SK-N-SH treated with all-trans-retinoic acid at 6 μM for 48 hours (cell line): ENCODE measurements at regions not wholly inside any gene's neighbourhood (a gene's known extent, or its start where the extent isn't known, plus 50 kb on each side); places are given as distances from the start of the nearest gene placed in this dataset.

ENCODE experiments used
- ATAC-seq: fragments of 200-7000 bp; cut with Tn5 transposase; 3 replicates; pipeline ENCODE4 v1.9.1; 2020; ENCODE audit warnings: mild to moderate bottlenecking, moderate library complexity
- ARNTL ChIP-seq: fragments of 450-650 bp; formaldehyde crosslinking; IDR thresholded peaks from 2 replicates; pipeline ENCODE4 v1.5.0; 2020; ENCODE audit warnings: low read depth, mild to moderate bottlenecking, moderate library complexity, borderline replicate concordance
- BACH2 ChIP-seq: fragments of 250-450 bp; sonication (Bioruptor Pico); IDR thresholded peaks from 2 replicates; pipeline ENCODE4 v1.9.0; 2021; ENCODE audit warnings: mild to moderate bottlenecking, borderline replicate concordance
- CREB5 ChIP-seq: fragments of 250-450 bp; sonication (Bioruptor Pico); IDR thresholded peaks from 2 replicates; pipeline ENCODE4 v1.5.1; 2020; ENCODE audit warnings: low read depth, mild to moderate bottlenecking, moderate library complexity
- CSDC2 ChIP-seq: fragments of 250-450 bp; sonication (Bioruptor Pico); IDR thresholded peaks from 2 replicates; pipeline ENCODE4 v1.5.0; 2020; ENCODE audit warnings: mild to moderate bottlenecking, moderate library complexity
- ESRRG ChIP-seq: fragments of 250-450 bp; sonication (Bioruptor Pico); IDR thresholded peaks from 2 replicates; pipeline ENCODE4 v1.6.1; 2021; ENCODE audit warnings: mild to moderate bottlenecking
- GLIS3 ChIP-seq: fragments of 250-450 bp; sonication (Bioruptor Pico); IDR thresholded peaks from 2 replicates; pipeline ENCODE4 v1.5.0; 2020; ENCODE audit warnings: mild to moderate bottlenecking, moderate library complexity
- ISL1 ChIP-seq: fragments of 250-450 bp; sonication (Bioruptor Pico); IDR thresholded peaks from 2 replicates; pipeline ENCODE4 v2.1.2; 2022; ENCODE audit warnings: mild to moderate bottlenecking, moderate library complexity
- POU6F1 ChIP-seq: fragments of 250-450 bp; sonication (Bioruptor Pico); IDR thresholded peaks from 2 replicates; pipeline ENCODE4 v1.8.0; 2021; ENCODE audit warnings: low read depth, mild to moderate bottlenecking, moderate library complexity, borderline replicate concordance
- PPARA ChIP-seq: fragments of 250-450 bp; sonication (Bioruptor Pico); IDR thresholded peaks from 2 replicates; pipeline ENCODE4 v1.5.0; 2020; ENCODE audit warnings: mild to moderate bottlenecking, borderline replicate concordance
- RARB ChIP-seq: fragments of 250-450 bp; sonication (Bioruptor Pico); IDR thresholded peaks from 2 replicates; pipeline ENCODE4 v1.8.0; 2021; ENCODE audit warnings: mild to moderate bottlenecking, moderate library complexity
- SNAI2 ChIP-seq: fragments of 250-450 bp; sonication (Bioruptor Pico); IDR thresholded peaks from 2 replicates; pipeline ENCODE4 v1.5.0; 2020; ENCODE audit warnings: mild to moderate bottlenecking, moderate library complexity
- TCF4 ChIP-seq: fragments of 250-450 bp; sonication (Bioruptor Pico); IDR thresholded peaks from 2 replicates; pipeline ENCODE4 v1.8.0; 2021; ENCODE audit warnings: mild to moderate bottlenecking, moderate library complexity, borderline replicate concordance
- TOX ChIP-seq: fragments of 250-450 bp; sonication (Bioruptor Pico); IDR thresholded peaks from 2 replicates; pipeline ENCODE4 v1.8.0; 2021; ENCODE audit warnings: mild to moderate bottlenecking, moderate library complexity, borderline replicate concordance
- ZC3H10 ChIP-seq: fragments of 250-450 bp; sonication (Bioruptor Pico); IDR thresholded peaks from 2 replicates; pipeline ENCODE4 v1.5.1; 2021; ENCODE audit warnings: mild to moderate bottlenecking, moderate library complexity
- ZFP3 ChIP-seq: fragments of 250-450 bp; sonication (Bioruptor Pico); IDR thresholded peaks from 2 replicates; pipeline ENCODE4 v1.5.0; 2020; ENCODE audit warnings: mild to moderate bottlenecking, moderate library complexity
- ZNF565 ChIP-seq: fragments of 450-650 bp; formaldehyde crosslinking; conservative IDR thresholded peaks from 2 replicates; pipeline ENCODE4 v1.5.0; 2020; ENCODE audit warnings: low read depth, mild to moderate bottlenecking, moderate library complexity
- ZNF70 ChIP-seq: fragments of 450-650 bp; formaldehyde crosslinking; IDR thresholded peaks from 2 replicates; pipeline ENCODE4 v1.5.0; 2020; ENCODE audit warnings: mild to moderate bottlenecking, moderate library complexity
- ZNF8 ChIP-seq: fragments of 450-650 bp; formaldehyde crosslinking; IDR thresholded peaks from 2 replicates; pipeline ENCODE4 v1.5.0; 2020; ENCODE audit warnings: mild to moderate bottlenecking, moderate library complexity
- TF ChIP-seq, protein P1 (sequence below): fragments of 250-450 bp; sonication (Bioruptor Pico); IDR thresholded peaks from 2 replicates; pipeline ENCODE4 v1.5.0; 2020; ENCODE audit warnings: mild to moderate bottlenecking, moderate library complexity
- TF ChIP-seq, protein P2 (sequence below): fragments of 250-450 bp; sonication (Bioruptor Pico); IDR thresholded peaks from 2 replicates; pipeline ENCODE4 v1.8.0; 2020; ENCODE audit warnings: mild to moderate bottlenecking, moderate library complexity, borderline replicate concordance

DNA sequence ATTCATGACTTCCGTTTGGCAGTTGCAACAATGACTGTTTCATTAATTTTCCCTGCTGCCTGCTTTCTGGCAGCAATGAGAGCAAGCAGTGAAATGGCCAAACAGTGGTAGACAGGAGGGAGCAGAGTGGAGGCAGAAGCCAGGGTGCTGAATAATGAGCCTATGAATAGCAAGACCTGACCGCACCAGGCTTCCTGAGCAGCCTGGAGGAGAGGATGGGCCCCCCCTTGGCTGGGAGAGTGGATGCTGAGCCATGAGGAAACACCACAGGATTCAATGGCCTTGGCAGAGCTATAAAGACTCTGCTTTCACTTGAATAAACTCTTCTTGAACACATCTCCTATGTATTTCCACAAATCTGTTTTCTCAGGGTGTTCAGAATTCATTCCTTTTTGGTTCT, 68.1 kb upstream of the SNRPB2 start:
- TF ChIP-seq TCF4 (CRISPR knock-in tag) (no peak), SNAI2 (CRISPR knock-in tag) (no peak), ISL1 (no peak), ZFP3 (no peak), ZC3H10 (CRISPR knock-in tag) (no peak), BACH2 (no peak), ZNF8 (CRISPR knock-in tag) (no peak), ZNF70 (CRISPR knock-in tag) (no peak), RARB (CRISPR knock-in tag) (no peak), ESRRG (CRISPR knock-in tag) (no peak)
- ATAC-seq: no peak

GRCh38 chr20:16654858-16655535, 74.8 kb upstream of the SNRPB2 start:
- TF ChIP-seq PPARA (CRISPR knock-in tag): no peak
- TF ChIP-seq, protein P1, sequence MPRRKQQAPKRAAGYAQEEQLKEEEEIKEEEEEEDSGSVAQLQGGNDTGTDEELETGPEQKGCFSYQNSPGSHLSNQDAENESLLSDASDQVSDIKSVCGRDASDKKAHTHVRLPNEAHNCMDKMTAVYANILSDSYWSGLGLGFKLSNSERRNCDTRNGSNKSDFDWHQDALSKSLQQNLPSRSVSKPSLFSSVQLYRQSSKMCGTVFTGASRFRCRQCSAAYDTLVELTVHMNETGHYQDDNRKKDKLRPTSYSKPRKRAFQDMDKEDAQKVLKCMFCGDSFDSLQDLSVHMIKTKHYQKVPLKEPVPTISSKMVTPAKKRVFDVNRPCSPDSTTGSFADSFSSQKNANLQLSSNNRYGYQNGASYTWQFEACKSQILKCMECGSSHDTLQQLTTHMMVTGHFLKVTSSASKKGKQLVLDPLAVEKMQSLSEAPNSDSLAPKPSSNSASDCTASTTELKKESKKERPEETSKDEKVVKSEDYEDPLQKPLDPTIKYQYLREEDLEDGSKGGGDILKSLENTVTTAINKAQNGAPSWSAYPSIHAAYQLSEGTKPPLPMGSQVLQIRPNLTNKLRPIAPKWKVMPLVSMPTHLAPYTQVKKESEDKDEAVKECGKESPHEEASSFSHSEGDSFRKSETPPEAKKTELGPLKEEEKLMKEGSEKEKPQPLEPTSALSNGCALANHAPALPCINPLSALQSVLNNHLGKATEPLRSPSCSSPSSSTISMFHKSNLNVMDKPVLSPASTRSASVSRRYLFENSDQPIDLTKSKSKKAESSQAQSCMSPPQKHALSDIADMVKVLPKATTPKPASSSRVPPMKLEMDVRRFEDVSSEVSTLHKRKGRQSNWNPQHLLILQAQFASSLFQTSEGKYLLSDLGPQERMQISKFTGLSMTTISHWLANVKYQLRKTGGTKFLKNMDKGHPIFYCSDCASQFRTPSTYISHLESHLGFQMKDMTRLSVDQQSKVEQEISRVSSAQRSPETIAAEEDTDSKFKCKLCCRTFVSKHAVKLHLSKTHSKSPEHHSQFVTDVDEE (CRISPR knock-in tag): no peak
- peak; percentile 83 for TF ChIP-seq TCF4 (CRISPR knock-in tag)
- no peak for TF ChIP-seq TOX (CRISPR knock-in tag)
- no peak; the same call in 2 of the 3 replicates for ATAC-seq

DNA sequence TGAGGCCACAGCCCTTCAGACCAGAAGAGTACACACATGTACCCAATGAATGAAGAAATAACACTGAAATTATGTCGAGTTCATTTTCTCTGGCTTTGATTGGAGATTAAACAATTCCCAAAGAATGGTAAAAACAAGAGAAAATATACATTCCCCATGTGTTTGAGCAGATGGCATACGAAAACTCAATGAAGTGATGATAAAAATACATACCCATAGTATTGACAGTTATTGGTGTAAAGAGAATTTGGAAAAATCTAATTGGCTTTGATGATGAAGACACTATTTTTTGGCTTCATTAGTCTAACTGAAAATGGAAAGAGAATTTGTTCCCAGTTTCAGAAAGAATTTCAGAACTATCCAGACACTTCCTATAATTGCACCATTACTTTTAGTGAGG, 76.6 kb upstream of the SNRPB2 start:
- ATAC-seq: no peak
- no peak for TF ChIP-seq CSDC2 (CRISPR knock-in tag)
- TF ChIP-seq CREB5: no peak
- no peak for TF ChIP-seq POU6F1
- no peak for TF ChIP-seq BACH2
- no peak for TF ChIP-seq GLIS3 (CRISPR knock-in tag)
- no peak for TF ChIP-seq ZC3H10 (CRISPR knock-in tag)
- no peak for TF ChIP-seq ZFP3

DNA sequence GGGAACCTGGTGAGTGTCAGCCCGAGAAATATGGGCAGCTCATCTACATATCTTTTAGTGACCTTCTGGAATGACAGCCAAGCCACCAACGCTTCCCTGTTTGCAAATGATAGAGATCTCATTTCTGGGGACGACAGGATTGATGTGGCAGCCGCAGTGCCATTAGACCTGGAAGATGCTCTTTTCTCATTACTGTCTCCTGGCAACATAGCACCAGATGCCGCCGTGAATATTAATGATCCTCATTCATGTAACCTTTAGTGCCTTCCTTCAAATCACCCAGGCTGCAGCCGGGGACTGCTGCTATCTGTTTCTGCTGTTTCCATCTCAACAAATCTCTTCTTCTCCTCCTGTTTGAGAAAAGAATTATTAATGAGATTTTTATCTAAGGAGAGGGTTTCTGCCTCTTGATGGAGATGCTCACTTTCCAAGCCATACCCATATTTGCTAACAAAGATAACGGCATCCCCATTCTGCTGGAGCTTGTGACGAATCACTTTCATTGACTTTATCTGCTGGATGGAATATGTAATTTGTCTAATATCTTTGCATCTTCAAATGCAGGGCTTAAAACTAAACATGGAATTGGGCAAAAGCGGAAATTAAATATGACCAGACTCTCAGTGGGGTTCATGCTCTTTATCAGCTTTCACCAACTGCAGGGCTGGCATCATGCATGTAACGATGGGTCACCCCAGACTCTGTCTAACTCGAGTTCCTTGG, 74.8 kb upstream of the KIF16B start:
- TF ChIP-seq TCF4 (CRISPR knock-in tag): peak; percentile 19; the same call in 1 of the 2 replicates
- TF ChIP-seq ISL1: no peak
- no peak; the same call in 2 of the 3 replicates for ATAC-seq

GRCh38 chr20:16641511-16642023, 68.3 kb upstream of the KIF16B start:
- ATAC-seq: no peak
- TF ChIP-seq ZNF70 (CRISPR knock-in tag): no peak
- no peak for TF ChIP-seq RARB (CRISPR knock-in tag)
- TF ChIP-seq ZFP3: no peak
- no peak for TF ChIP-seq PPARA (CRISPR knock-in tag)
- TF ChIP-seq, protein P2, sequence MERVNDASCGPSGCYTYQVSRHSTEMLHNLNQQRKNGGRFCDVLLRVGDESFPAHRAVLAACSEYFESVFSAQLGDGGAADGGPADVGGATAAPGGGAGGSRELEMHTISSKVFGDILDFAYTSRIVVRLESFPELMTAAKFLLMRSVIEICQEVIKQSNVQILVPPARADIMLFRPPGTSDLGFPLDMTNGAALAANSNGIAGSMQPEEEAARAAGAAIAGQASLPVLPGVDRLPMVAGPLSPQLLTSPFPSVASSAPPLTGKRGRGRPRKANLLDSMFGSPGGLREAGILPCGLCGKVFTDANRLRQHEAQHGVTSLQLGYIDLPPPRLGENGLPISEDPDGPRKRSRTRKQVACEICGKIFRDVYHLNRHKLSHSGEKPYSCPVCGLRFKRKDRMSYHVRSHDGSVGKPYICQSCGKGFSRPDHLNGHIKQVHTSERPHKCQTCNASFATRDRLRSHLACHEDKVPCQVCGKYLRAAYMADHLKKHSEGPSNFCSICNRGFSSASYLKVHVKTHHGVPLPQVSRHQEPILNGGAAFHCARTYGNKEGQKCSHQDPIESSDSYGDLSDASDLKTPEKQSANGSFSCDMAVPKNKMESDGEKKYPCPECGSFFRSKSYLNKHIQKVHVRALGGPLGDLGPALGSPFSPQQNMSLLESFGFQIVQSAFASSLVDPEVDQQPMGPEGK (CRISPR knock-in tag): no peak
- TF ChIP-seq ZNF8 (CRISPR knock-in tag): no peak
- no peak for TF ChIP-seq BACH2
- TF ChIP-seq ARNTL: no peak
- TF ChIP-seq, protein P1 (CRISPR knock-in tag): no peak
- no peak for TF ChIP-seq ZNF565 (CRISPR knock-in tag)
